ENCODE measurements at regions not wholly inside any gene's neighbourhood (a gene's known extent, or its start where the extent isn't known, plus 50 kb on each side); places are given as distances from the start of the nearest gene placed in this dataset.

- peaks cover 1% of the 10 kb centered on the region for H3K27me3 Mint-ChIP-seq (ENCODE audit: insufficient read depth)
These were observed 275.7 kb downstream of the MATN1 start for GRCh38 chr1:30447701-30448100.

GRCh38 chr1:30447080-30447479 is 276.3 kb downstream of the MATN1 start:
- H3K27ac ChIP-seq (ENCODE audit: low read depth, low read length) = no peak overlapping the region
- H3K9ac ChIP-seq (ENCODE audit: extremely low read depth, low read length, poor library complexity, severe bottlenecking) = no peak overlapping the region
- H3K9me3 ChIP-seq (ENCODE audit: control insufficient read depth, low read length) = no peaks in the 10 kb centered on the region
- WGBS, 2 experiments (ENCODE audit: insufficient coverage in 1 of 2, insufficient read length in 1 of 2) = 67 to 76% methylated on average over 1 to 6 of the region's 6 CpGs
- DNase-seq = peak; percentile 6
- H3K4me1 Mint-ChIP-seq = no peaks in the 10 kb centered on the region
- H3K27me3 ChIP-seq (ENCODE audit: control insufficient read depth, insufficient read depth, low read length, poor library complexity, severe bottlenecking) = no peaks in the 10 kb centered on the region
- H3K36me3 ChIP-seq (ENCODE audit: control insufficient read depth, insufficient read depth, low read length) = no peaks in the 10 kb centered on the region
- no peaks in the 10 kb centered on the region for H3K36me3 Mint-ChIP-seq (ENCODE audit: low read depth)
- no peak overlapping the region for H3K4me3 ChIP-seq (ENCODE audit: low read length)
- H3K27me3 Mint-ChIP-seq (ENCODE audit: insufficient read depth) = peaks cover 1% of the 10 kb centered on the region
- H3K4me3 Mint-ChIP-seq = no peak overlapping the region
- H3K27ac Mint-ChIP-seq = no peak overlapping the region
- peaks cover 2% of the 10 kb centered on the region for H3K9me3 Mint-ChIP-seq
- no peak for TF ChIP-seq CTCF (conservative IDR thresholded peaks at IDR 0.05)
- H3K4me1 ChIP-seq (ENCODE audit: control insufficient read depth, insufficient read depth, low read length) = no peaks in the 10 kb centered on the region

More at GRCh38 chr1:30447701-30448100, 275.7 kb downstream of the MATN1 start:
- Histone ChIP-seq H3K27me3 (ENCODE audit: control insufficient read depth, insufficient read depth, low read length, poor library complexity, severe bottlenecking) (no peaks in the 10 kb centered on the region), H3K4me1 (ENCODE audit: control insufficient read depth, insufficient read depth, low read length) (no peaks in the 10 kb centered on the region), H3K9ac (ENCODE audit: extremely low read depth, low read length, poor library complexity, severe bottlenecking) (no peak overlapping the region), H3K27ac (ENCODE audit: low read depth, low read length) (no peak overlapping the region), H3K36me3 (ENCODE audit: control insufficient read depth, insufficient read depth, low read length) (no peaks in the 10 kb centered on the region), H3K9me3 (ENCODE audit: control insufficient read depth, low read length) (no peaks in the 10 kb centered on the region), H3K4me3 (ENCODE audit: low read length) (no peak overlapping the region)
- H3K36me3 Mint-ChIP-seq (ENCODE audit: low read depth) = no peaks in the 10 kb centered on the region
- H3K9me3 Mint-ChIP-seq = peaks cover 2% of the 10 kb centered on the region
- peak overlapping the region; percentile 16 for H3K27ac Mint-ChIP-seq
- H3K4me1 Mint-ChIP-seq = no peaks in the 10 kb centered on the region
- no peak for TF ChIP-seq CTCF (conservative IDR thresholded peaks at IDR 0.05)
- WGBS, 2 experiments (ENCODE audit: insufficient coverage in 1 of 2, insufficient read length in 1 of 2) = 87% methylated on average over 3 of the region's 3 CpGs; no CpG with 5 or more reads in 1 of the 2 experiments
- peak; percentile 30 for DNase-seq
- H3K4me3 Mint-ChIP-seq = no peak overlapping the region

- H3K27ac ChIP-seq (ENCODE audit: low read depth, low read length) = no peak overlapping the region
- H3K27me3 Mint-ChIP-seq (ENCODE audit: insufficient read depth) = peaks cover 1% of the 10 kb centered on the region
- no peaks in the 10 kb centered on the region for H3K27me3 ChIP-seq (ENCODE audit: control insufficient read depth, insufficient read depth, low read length, poor library complexity, severe bottlenecking)
- no peak for TF ChIP-seq CTCF (conservative IDR thresholded peaks at IDR 0.05)
- H3K36me3 Mint-ChIP-seq (ENCODE audit: low read depth) = no peaks in the 10 kb centered on the region
- H3K4me1 Mint-ChIP-seq = no peaks in the 10 kb centered on the region
- H3K9ac ChIP-seq (ENCODE audit: extremely low read depth, low read length, poor library complexity, severe bottlenecking) = no peak overlapping the region
- no peaks in the 10 kb centered on the region for H3K9me3 ChIP-seq (ENCODE audit: control insufficient read depth, low read length)
- no peaks in the 10 kb centered on the region for H3K36me3 ChIP-seq (ENCODE audit: control insufficient read depth, insufficient read depth, low read length)
- DNase-seq = peak; percentile 29
- H3K4me1 ChIP-seq (ENCODE audit: control insufficient read depth, insufficient read depth, low read length) = no peaks in the 10 kb centered on the region
- 82 to 100% methylated on average over 2 to 9 of the region's 9 CpGs for WGBS, 2 experiments (ENCODE audit: insufficient coverage in 1 of 2, insufficient read length in 1 of 2)
- no peak overlapping the region for H3K4me3 Mint-ChIP-seq
- H3K27ac Mint-ChIP-seq = no peak overlapping the region
- no peak overlapping the region for H3K4me3 ChIP-seq (ENCODE audit: low read length)
- H3K9me3 Mint-ChIP-seq = peaks cover 2% of the 10 kb centered on the region
These were observed 276.9 kb downstream of the MATN1 start for GRCh38 chr1:30446508-30446907.

Measured in endodermal cell (in vitro differentiated cells).